ENCODE measurements at regions not wholly inside any gene's neighbourhood (a gene's known extent, or its start where the extent isn't known, plus 50 kb on each side); places are given as distances from the start of the nearest gene placed in this dataset.

DNA sequence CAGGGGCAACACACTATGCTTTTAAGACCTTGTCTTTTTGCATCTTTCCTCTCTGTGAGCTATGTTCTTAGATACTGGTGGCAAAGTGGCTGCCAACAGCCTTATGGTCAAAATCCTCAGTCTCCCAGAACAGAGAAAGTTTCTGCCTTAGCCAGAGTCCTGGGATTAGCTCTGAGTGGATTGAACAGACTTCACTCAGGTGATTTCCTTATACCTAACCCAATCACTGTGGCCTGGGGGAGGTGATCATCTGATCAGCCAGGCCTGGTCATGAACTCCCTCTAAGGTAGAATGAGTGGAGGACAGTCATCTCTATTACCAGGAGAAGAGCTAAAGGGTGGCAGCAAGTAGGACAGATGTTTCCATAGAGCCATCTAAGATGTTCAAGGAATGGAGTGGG lies 218.5 kb upstream of the E2F8 start:
- TF ChIP-seq TOX (CRISPR knock-in tag; IDR thresholded peaks at IDR 0.05; ENCODE audit: borderline replicate concordance) (no peak), ZNF565 (CRISPR knock-in tag; conservative IDR thresholded peaks at IDR 0.05; ENCODE audit: low read depth) (no peak), SNAI2 (CRISPR knock-in tag; IDR thresholded peaks at IDR 0.05) (no peak), ZFP3 (CRISPR knock-in tag; IDR thresholded peaks at IDR 0.05) (no peak), PPARA (CRISPR knock-in tag; IDR thresholded peaks at IDR 0.05; ENCODE audit: borderline replicate concordance) (no peak), ESRRG (CRISPR knock-in tag; IDR thresholded peaks at IDR 0.05) (no peak), ZFP30 (CRISPR knock-in tag; IDR thresholded peaks at IDR 0.05) (no peak), GLIS3 (CRISPR knock-in tag; IDR thresholded peaks at IDR 0.05) (no peak), RARB (CRISPR knock-in tag; IDR thresholded peaks at IDR 0.05) (no peak), BACH2 (CRISPR knock-in tag; IDR thresholded peaks at IDR 0.05; ENCODE audit: borderline replicate concordance) (no peak), OSR1 (CRISPR knock-in tag; IDR thresholded peaks at IDR 0.05) (no peak)
- TF ChIP-seq, protein P1, sequence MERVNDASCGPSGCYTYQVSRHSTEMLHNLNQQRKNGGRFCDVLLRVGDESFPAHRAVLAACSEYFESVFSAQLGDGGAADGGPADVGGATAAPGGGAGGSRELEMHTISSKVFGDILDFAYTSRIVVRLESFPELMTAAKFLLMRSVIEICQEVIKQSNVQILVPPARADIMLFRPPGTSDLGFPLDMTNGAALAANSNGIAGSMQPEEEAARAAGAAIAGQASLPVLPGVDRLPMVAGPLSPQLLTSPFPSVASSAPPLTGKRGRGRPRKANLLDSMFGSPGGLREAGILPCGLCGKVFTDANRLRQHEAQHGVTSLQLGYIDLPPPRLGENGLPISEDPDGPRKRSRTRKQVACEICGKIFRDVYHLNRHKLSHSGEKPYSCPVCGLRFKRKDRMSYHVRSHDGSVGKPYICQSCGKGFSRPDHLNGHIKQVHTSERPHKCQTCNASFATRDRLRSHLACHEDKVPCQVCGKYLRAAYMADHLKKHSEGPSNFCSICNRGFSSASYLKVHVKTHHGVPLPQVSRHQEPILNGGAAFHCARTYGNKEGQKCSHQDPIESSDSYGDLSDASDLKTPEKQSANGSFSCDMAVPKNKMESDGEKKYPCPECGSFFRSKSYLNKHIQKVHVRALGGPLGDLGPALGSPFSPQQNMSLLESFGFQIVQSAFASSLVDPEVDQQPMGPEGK (CRISPR knock-in tag; IDR thresholded peaks at IDR 0.05; ENCODE audit: borderline replicate concordance), result no peak
- TF ChIP-seq, protein P2, sequence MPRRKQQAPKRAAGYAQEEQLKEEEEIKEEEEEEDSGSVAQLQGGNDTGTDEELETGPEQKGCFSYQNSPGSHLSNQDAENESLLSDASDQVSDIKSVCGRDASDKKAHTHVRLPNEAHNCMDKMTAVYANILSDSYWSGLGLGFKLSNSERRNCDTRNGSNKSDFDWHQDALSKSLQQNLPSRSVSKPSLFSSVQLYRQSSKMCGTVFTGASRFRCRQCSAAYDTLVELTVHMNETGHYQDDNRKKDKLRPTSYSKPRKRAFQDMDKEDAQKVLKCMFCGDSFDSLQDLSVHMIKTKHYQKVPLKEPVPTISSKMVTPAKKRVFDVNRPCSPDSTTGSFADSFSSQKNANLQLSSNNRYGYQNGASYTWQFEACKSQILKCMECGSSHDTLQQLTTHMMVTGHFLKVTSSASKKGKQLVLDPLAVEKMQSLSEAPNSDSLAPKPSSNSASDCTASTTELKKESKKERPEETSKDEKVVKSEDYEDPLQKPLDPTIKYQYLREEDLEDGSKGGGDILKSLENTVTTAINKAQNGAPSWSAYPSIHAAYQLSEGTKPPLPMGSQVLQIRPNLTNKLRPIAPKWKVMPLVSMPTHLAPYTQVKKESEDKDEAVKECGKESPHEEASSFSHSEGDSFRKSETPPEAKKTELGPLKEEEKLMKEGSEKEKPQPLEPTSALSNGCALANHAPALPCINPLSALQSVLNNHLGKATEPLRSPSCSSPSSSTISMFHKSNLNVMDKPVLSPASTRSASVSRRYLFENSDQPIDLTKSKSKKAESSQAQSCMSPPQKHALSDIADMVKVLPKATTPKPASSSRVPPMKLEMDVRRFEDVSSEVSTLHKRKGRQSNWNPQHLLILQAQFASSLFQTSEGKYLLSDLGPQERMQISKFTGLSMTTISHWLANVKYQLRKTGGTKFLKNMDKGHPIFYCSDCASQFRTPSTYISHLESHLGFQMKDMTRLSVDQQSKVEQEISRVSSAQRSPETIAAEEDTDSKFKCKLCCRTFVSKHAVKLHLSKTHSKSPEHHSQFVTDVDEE (CRISPR knock-in tag; IDR thresholded peaks at IDR 0.05), result no peak
- TF ChIP-seq, protein P3, sequence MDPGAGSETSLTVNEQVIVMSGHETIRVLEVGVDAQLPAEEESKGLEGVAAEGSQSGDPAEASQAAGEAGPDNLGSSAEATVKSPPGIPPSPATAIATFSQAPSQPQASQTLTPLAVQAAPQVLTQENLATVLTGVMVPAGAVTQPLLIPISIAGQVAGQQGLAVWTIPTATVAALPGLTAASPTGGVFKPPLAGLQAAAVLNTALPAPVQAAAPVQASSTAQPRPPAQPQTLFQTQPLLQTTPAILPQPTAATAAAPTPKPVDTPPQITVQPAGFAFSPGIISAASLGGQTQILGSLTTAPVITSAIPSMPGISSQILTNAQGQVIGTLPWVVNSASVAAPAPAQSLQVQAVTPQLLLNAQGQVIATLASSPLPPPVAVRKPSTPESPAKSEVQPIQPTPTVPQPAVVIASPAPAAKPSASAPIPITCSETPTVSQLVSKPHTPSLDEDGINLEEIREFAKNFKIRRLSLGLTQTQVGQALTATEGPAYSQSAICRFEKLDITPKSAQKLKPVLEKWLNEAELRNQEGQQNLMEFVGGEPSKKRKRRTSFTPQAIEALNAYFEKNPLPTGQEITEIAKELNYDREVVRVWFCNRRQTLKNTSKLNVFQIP (CRISPR knock-in tag; IDR thresholded peaks at IDR 0.05; ENCODE audit: borderline replicate concordance, low read depth), result no peak
